GM18870 (cell line): ENCODE measurements at regions not wholly inside any gene's neighbourhood (a gene's known extent, or its start where the extent isn't known, plus 50 kb on each side); places are given as distances from the start of the nearest gene placed in this dataset.

Source experiments
- ATAC-seq: cut with Tn5 transposase; IDR thresholded peaks from one replicate; pipeline ENCODE4 v1.9.1; 2021; ENCODE audit warnings: moderate library complexity; ENCODE audit not compliant: unreplicated experiment

GRCh38 chr12:75581515-75581914 lies 70.1 kb upstream of the KRR1 start:
- no peak for ATAC-seq

- no peak for ATAC-seq
Measured at GRCh38 chr12:75579552-75579951, 68.1 kb upstream of the KRR1 start.

GRCh38 chr12:75578546-75578945 lies 67.1 kb upstream of the KRR1 start:
- no peak for ATAC-seq

GRCh38 chr12:75577812-75578211 lies 66.4 kb upstream of the KRR1 start:
- ATAC-seq = no peak

GRCh38 chr12:75571656-75572205 lies 60.3 kb upstream of the KRR1 start:
- ATAC-seq = no peak

- ATAC-seq = no peak
Measured at GRCh38 chr12:75571204-75571603, 59.8 kb upstream of the KRR1 start.

- ATAC-seq = no peak
Measured at GRCh38 chr12:75568801-75569200, 57.4 kb upstream of the KRR1 start.

- no peak for ATAC-seq
Measured at GRCh38 chr12:75568393-75568792, 57.0 kb upstream of the KRR1 start.

- no peak for ATAC-seq
Measured at GRCh38 chr12:75565795-75566194, 54.4 kb upstream of the KRR1 start.

GRCh38 chr12:75564852-75565251 lies 53.4 kb upstream of the KRR1 start:
- no peak for ATAC-seq

GRCh38 chr12:75564398-75564797 lies 53.0 kb upstream of the KRR1 start:
- ATAC-seq = no peak

- ATAC-seq = no peak
Measured at GRCh38 chr12:75563351-75563750, 51.9 kb upstream of the KRR1 start.

GRCh38 chr12:75561921-75562320 lies 50.5 kb upstream of the KRR1 start:
- ATAC-seq = no peak
